CD14-positive monocyte (primary cell): ENCODE measurements at regions not wholly inside any gene's neighbourhood (a gene's known extent, or its start where the extent isn't known, plus 50 kb on each side); places are given as distances from the start of the nearest gene placed in this dataset.
"Not testable (repeated sequence)": the region's sequence is repeated elsewhere in the genome, so short reads cannot be mapped to it uniquely, and the experiment has no call there.

Experiments
- DNase-seq, 3 donors: peaks; one replicate each; pipeline ENCODE4 v3.0.0-alpha.2; 2011 to 2022
- H2AFZ ChIP-seq: 2 replicates; pipeline ENCODE4 v1.6.0; 2012; ENCODE audit warnings: mild to moderate bottlenecking, low read depth, low read length, inconsistent platforms; ENCODE audit not compliant: insufficient read depth, poor library complexity, severe bottlenecking
- H3K27ac ChIP-seq, 2 donors: 1 replicate in 1 of 2; 2 replicates in 1 of 2; pipeline ENCODE4 v1.5.1; 2012 to 2013; ENCODE audit warnings: low read length in 2 of 2, control low read depth in 1 of 2, inconsistent platforms in 1 of 2, low read depth in 1 of 2, mild to moderate bottlenecking in 1 of 2
- H3K27me3 ChIP-seq, 2 donors: one replicate each; pipeline versions ENCODE4 v1.6.0 to v1.6.1; 2011 to 2013; ENCODE audit warnings: low read length in 2 of 2; ENCODE audit not compliant: control insufficient read depth in 2 of 2, insufficient read depth in 2 of 2
- H3K36me3 ChIP-seq, 2 donors: replicated peaks in 1 of 2; 1 replicate in 1 of 2; 2 replicates in 1 of 2; pipeline versions ENCODE4 v1.5.1 to v1.6.1; 2012 to 2013; ENCODE audit warnings: low read length in 2 of 2, control low read depth in 1 of 2, inconsistent platforms in 1 of 2, mild to moderate bottlenecking in 1 of 2; ENCODE audit not compliant: insufficient read depth in 2 of 2, control insufficient read depth in 1 of 2
- H3K4me1 ChIP-seq, 2 donors: 1 replicate in 1 of 2; 2 replicates in 1 of 2; pipeline versions ENCODE4 v1.5.1 to v1.6.1; 2012 to 2013; ENCODE audit warnings: low read length in 2 of 2, control low read depth in 1 of 2, inconsistent platforms in 1 of 2, mild to moderate bottlenecking in 1 of 2, moderate library complexity in 1 of 2; ENCODE audit not compliant: insufficient read depth in 2 of 2, control insufficient read depth in 1 of 2
- H3K4me2 ChIP-seq: replicated peaks from 2 replicates; pipeline ENCODE3; 2012; ENCODE audit warnings: low read length, moderate library complexity, mild to moderate bottlenecking; ENCODE audit not compliant: poor library complexity, severe bottlenecking; ENCODE audit errors: extremely low read depth
- H3K4me3 ChIP-seq, 3 experiments: fragments of 200-600 bp in 1 of 3; sonication (generic) in 1 of 3; replicated peaks in 1 of 3; 1 replicate in 2 of 3; 2 replicates in 1 of 3; pipeline ENCODE4 v1.5.1; 2011 to 2013; ENCODE audit warnings: low read length in 3 of 3, mild to moderate bottlenecking in 3 of 3, control low read depth in 2 of 3, low read depth in 2 of 3, inconsistent platforms in 1 of 3, moderate library complexity in 1 of 3
- H3K79me2 ChIP-seq: 2 replicates; pipeline ENCODE4 v1.6.0; 2012; ENCODE audit warnings: mild to moderate bottlenecking, control low read depth, inconsistent platforms, low read length, moderate library complexity; ENCODE audit not compliant: insufficient read depth
- H3K9ac ChIP-seq: 2 replicates; pipeline ENCODE4 v1.6.0; 2017; ENCODE audit warnings: low read length, mild to moderate bottlenecking; ENCODE audit not compliant: insufficient read depth, poor library complexity, severe bottlenecking
- H3K9me3 ChIP-seq, 2 donors: replicated peaks in 1 of 2; 1 replicate in 1 of 2; 2 replicates in 1 of 2; pipeline versions ENCODE4 v1.5.1 to v1.6.1; 2012 to 2013; ENCODE audit warnings: low read length in 2 of 2, control low read depth in 1 of 2; ENCODE audit not compliant: control insufficient read depth in 1 of 2, insufficient read depth in 1 of 2
- H4K20me1 ChIP-seq: 2 replicates; pipeline ENCODE4 v1.6.0; 2012; ENCODE audit warnings: mild to moderate bottlenecking, low read length, control low read depth, moderate library complexity; ENCODE audit not compliant: insufficient read depth
- H3K27ac Mint-ChIP-seq, 7 donors: one replicate each; pipeline ENCODE4 v1.8.0; 2020; ENCODE audit warnings: mild to moderate bottlenecking in 7 of 7, mixed read lengths in 7 of 7, moderate library complexity in 6 of 7, inconsistent platforms in 2 of 7
- H3K27me3 Mint-ChIP-seq, 3 donors: one replicate each; pipeline ENCODE4 v1.8.0; 2021 to 2022; ENCODE audit warnings: low read depth in 3 of 3, mild to moderate bottlenecking in 3 of 3, mixed read lengths in 3 of 3, moderate library complexity in 3 of 3, inconsistent platforms in 1 of 3
- H3K36me3 Mint-ChIP-seq, 2 donors: one replicate each; pipeline ENCODE4 v1.8.0; 2020; ENCODE audit warnings: mixed read lengths in 2 of 2, inconsistent platforms in 1 of 2, mild to moderate bottlenecking in 1 of 2
- H3K4me1 Mint-ChIP-seq: one replicate; pipeline ENCODE4 v1.8.0; 2020; ENCODE audit warnings: mild to moderate bottlenecking, mixed read lengths
- H3K4me3 Mint-ChIP-seq, 2 donors: one replicate each; pipeline ENCODE4 v1.8.0; 2020; ENCODE audit warnings: mild to moderate bottlenecking in 2 of 2, mixed read lengths in 2 of 2, moderate library complexity in 1 of 2
- H3K9me3 Mint-ChIP-seq, 7 donors: one replicate each; pipeline ENCODE4 v1.8.0; 2020 to 2022; ENCODE audit warnings: mixed read lengths in 7 of 7, mild to moderate bottlenecking in 6 of 7, moderate library complexity in 6 of 7, inconsistent platforms in 2 of 7
- CTCF ChIP-seq: fragments of 200-600 bp; IDR thresholded peaks from one replicate; pipeline ENCODE4 v1.8.0; 2022; ENCODE audit warnings: antibody characterized with exemption, mild to moderate bottlenecking
- WGBS: methylation state at CpG from one replicate; pipeline ENCODE4 v1.1.5; 2013; ENCODE audit warnings: missing lambda C conversion rate; ENCODE audit not compliant: insufficient coverage; 5-methylcytosine and 5-hydroxymethylcytosine counted together
- intact Hi-C, 2 donors: fragments of 100-400 bp; cut with micrococcal nuclease; formaldehyde crosslinking; loops; one replicate each; pipeline versions ENCODE4 v1.15.0 to v1.15.1; 2023

DNA sequence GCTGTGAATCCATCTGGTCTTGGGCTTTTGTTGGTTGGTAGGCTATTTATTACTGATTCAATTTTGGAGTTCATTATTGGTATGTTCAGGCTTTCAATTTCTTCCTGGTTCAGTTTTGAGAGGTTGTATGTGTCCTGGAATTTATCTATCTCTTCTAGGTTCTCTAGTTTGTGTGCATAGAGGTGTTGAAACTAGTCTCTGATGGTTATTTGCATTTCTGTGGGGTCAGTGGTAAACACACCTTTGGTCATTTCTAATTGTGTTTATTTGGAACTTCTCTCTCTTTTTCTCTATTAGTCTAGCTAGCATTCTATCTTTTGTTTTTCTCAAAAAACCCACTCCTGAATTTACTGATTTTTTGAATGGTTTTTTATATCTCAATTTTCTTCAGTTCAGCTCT is 70.1 kb upstream of the IRAK1BP1 start:
- no peak overlapping the region for H3K4me3 Mint-ChIP-seq
- intact Hi-C loops: no loop called here
- Histone ChIP-seq H3K9me3 (peaks cover 0 to 2% of the 10 kb centered on the region in 2 donors), H3K4me3 (no peak overlapping the region), H3K27me3 (no peaks in the 10 kb centered on the region), H3K79me2 (no peaks in the 10 kb centered on the region), H3K27ac (no peak overlapping the region), H3K9ac (no peak overlapping the region), H2AFZ (no peak overlapping the region), H3K36me3 (no peaks in the 10 kb centered on the region), H3K4me1 (no peaks in the 10 kb centered on the region), H3K4me2 (no peak overlapping the region), H4K20me1 (no peaks in the 10 kb centered on the region)
- no peaks in the 10 kb centered on the region for H3K36me3 Mint-ChIP-seq
- no peak overlapping the region for H3K27ac Mint-ChIP-seq
- no peaks in the 10 kb centered on the region for H3K4me1 Mint-ChIP-seq
- H3K27me3 Mint-ChIP-seq: no peaks in the 10 kb centered on the region
- H3K9me3 Mint-ChIP-seq: peaks cover 6 to 19% (median 12%) of the 10 kb centered on the region in 7 donors
- no peak for TF ChIP-seq CTCF
- no peak for DNase-seq

GRCh38 chr6:78799682-78800081 is 67.7 kb upstream of the IRAK1BP1 start:
- H3K4me1 ChIP-seq: no peaks in the 10 kb centered on the region
- TF ChIP-seq CTCF: no peak
- Mint-ChIP-seq H3K9me3 (peaks cover 6 to 22% (median 14%) of the 10 kb centered on the region in 7 donors), H3K27ac (no peak overlapping the region), H3K4me3 (no peak overlapping the region), H3K4me1 (no peaks in the 10 kb centered on the region), H3K27me3 (no peaks in the 10 kb centered on the region), H3K36me3 (no peaks in the 10 kb centered on the region)
- H3K79me2 ChIP-seq: no peaks in the 10 kb centered on the region
- no peak overlapping the region for H3K4me2 ChIP-seq
- no peaks in the 10 kb centered on the region for H3K27me3 ChIP-seq
- H3K4me3 ChIP-seq: no peak overlapping the region
- H3K27ac ChIP-seq: no peak overlapping the region
- WGBS: no CpG with 5 or more reads among the region's 2 CpGs
- intact Hi-C loops: no loop called here
- H4K20me1 ChIP-seq: no peaks in the 10 kb centered on the region
- peaks cover 0 to 2% of the 10 kb centered on the region in 2 donors for H3K9me3 ChIP-seq
- H2AFZ ChIP-seq: no peak overlapping the region
- no peak for DNase-seq
- H3K9ac ChIP-seq: no peak overlapping the region
- no peaks in the 10 kb centered on the region for H3K36me3 ChIP-seq

DNA sequence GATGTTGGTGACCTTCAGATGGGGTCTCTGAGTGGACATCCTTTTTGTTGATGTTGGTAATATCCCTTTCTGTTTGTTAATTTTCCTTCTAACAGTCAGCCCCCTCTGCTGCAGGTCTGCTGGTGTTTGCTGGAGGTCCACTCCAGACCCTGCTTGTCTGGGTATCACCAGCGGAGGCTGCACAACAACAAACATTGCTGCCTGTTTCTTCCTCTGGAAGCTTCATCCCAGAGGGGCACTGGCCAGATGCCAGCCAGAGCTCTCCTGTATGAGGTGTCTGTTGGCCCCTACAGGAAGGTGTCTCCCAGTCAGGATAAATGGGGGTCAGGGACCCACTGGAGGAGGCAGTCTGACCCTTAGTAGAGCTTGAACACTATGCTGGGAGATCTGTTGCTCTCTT is 60.6 kb upstream of the IRAK1BP1 start:
- H3K36me3 Mint-ChIP-seq, H3K4me2 ChIP-seq, H3K27me3 Mint-ChIP-seq, H4K20me1 ChIP-seq, H3K4me3 ChIP-seq, H3K4me1 ChIP-seq, H3K79me2 ChIP-seq, H3K36me3 ChIP-seq, H2AFZ ChIP-seq, H3K4me3 Mint-ChIP-seq, H3K9ac ChIP-seq, H3K27ac Mint-ChIP-seq, intact Hi-C loops, DNase-seq, H3K27me3 ChIP-seq, H3K4me1 Mint-ChIP-seq, H3K27ac ChIP-seq: not testable (repeated sequence)
- peaks cover 14 to 27% of the 10 kb centered on the region in 2 donors for H3K9me3 ChIP-seq
- 100% methylated on average over 1 of the region's 1 CpG for WGBS
- H3K9me3 Mint-ChIP-seq: peaks cover 5 to 33% (median 14%) of the 10 kb centered on the region in 7 donors
